CD14-positive monocyte (primary cell): ENCODE measurements at regions not wholly inside any gene's neighbourhood (a gene's known extent, or its start where the extent isn't known, plus 50 kb on each side); places are given as distances from the start of the nearest gene placed in this dataset.

ENCODE experiments used
- DNase-seq, 3 donors: peaks; one replicate each; pipeline ENCODE4 v3.0.0-alpha.2; 2011 to 2022
- H2AFZ ChIP-seq: 2 replicates; pipeline ENCODE4 v1.6.0; 2012; ENCODE audit warnings: mild to moderate bottlenecking, low read depth, low read length, inconsistent platforms; ENCODE audit not compliant: insufficient read depth, poor library complexity, severe bottlenecking
- H3K27ac ChIP-seq, 2 donors: 1 replicate in 1 of 2; 2 replicates in 1 of 2; pipeline ENCODE4 v1.5.1; 2012 to 2013; ENCODE audit warnings: low read length in 2 of 2, control low read depth in 1 of 2, inconsistent platforms in 1 of 2, low read depth in 1 of 2, mild to moderate bottlenecking in 1 of 2
- H3K27me3 ChIP-seq, 2 donors: one replicate each; pipeline versions ENCODE4 v1.6.0 to v1.6.1; 2011 to 2013; ENCODE audit warnings: low read length in 2 of 2; ENCODE audit not compliant: control insufficient read depth in 2 of 2, insufficient read depth in 2 of 2
- H3K36me3 ChIP-seq, 2 donors: replicated peaks in 1 of 2; 1 replicate in 1 of 2; 2 replicates in 1 of 2; pipeline versions ENCODE4 v1.5.1 to v1.6.1; 2012 to 2013; ENCODE audit warnings: low read length in 2 of 2, control low read depth in 1 of 2, inconsistent platforms in 1 of 2, mild to moderate bottlenecking in 1 of 2; ENCODE audit not compliant: insufficient read depth in 2 of 2, control insufficient read depth in 1 of 2
- H3K4me1 ChIP-seq, 2 donors: 1 replicate in 1 of 2; 2 replicates in 1 of 2; pipeline versions ENCODE4 v1.5.1 to v1.6.1; 2012 to 2013; ENCODE audit warnings: low read length in 2 of 2, control low read depth in 1 of 2, inconsistent platforms in 1 of 2, mild to moderate bottlenecking in 1 of 2, moderate library complexity in 1 of 2; ENCODE audit not compliant: insufficient read depth in 2 of 2, control insufficient read depth in 1 of 2
- H3K4me2 ChIP-seq: replicated peaks from 2 replicates; pipeline ENCODE3; 2012; ENCODE audit warnings: low read length, moderate library complexity, mild to moderate bottlenecking; ENCODE audit not compliant: poor library complexity, severe bottlenecking; ENCODE audit errors: extremely low read depth
- H3K4me3 ChIP-seq, 3 experiments: fragments of 200-600 bp in 1 of 3; sonication (generic) in 1 of 3; replicated peaks in 1 of 3; 1 replicate in 2 of 3; 2 replicates in 1 of 3; pipeline ENCODE4 v1.5.1; 2011 to 2013; ENCODE audit warnings: low read length in 3 of 3, mild to moderate bottlenecking in 3 of 3, control low read depth in 2 of 3, low read depth in 2 of 3, inconsistent platforms in 1 of 3, moderate library complexity in 1 of 3
- H3K79me2 ChIP-seq: 2 replicates; pipeline ENCODE4 v1.6.0; 2012; ENCODE audit warnings: mild to moderate bottlenecking, control low read depth, inconsistent platforms, low read length, moderate library complexity; ENCODE audit not compliant: insufficient read depth
- H3K9ac ChIP-seq: 2 replicates; pipeline ENCODE4 v1.6.0; 2017; ENCODE audit warnings: low read length, mild to moderate bottlenecking; ENCODE audit not compliant: insufficient read depth, poor library complexity, severe bottlenecking
- H3K9me3 ChIP-seq, 2 donors: replicated peaks in 1 of 2; 1 replicate in 1 of 2; 2 replicates in 1 of 2; pipeline versions ENCODE4 v1.5.1 to v1.6.1; 2012 to 2013; ENCODE audit warnings: low read length in 2 of 2, control low read depth in 1 of 2; ENCODE audit not compliant: control insufficient read depth in 1 of 2, insufficient read depth in 1 of 2
- H4K20me1 ChIP-seq: 2 replicates; pipeline ENCODE4 v1.6.0; 2012; ENCODE audit warnings: mild to moderate bottlenecking, low read length, control low read depth, moderate library complexity; ENCODE audit not compliant: insufficient read depth
- H3K27ac Mint-ChIP-seq, 7 donors: one replicate each; pipeline ENCODE4 v1.8.0; 2020; ENCODE audit warnings: mild to moderate bottlenecking in 7 of 7, mixed read lengths in 7 of 7, moderate library complexity in 6 of 7, inconsistent platforms in 2 of 7
- H3K27me3 Mint-ChIP-seq, 3 donors: one replicate each; pipeline ENCODE4 v1.8.0; 2021 to 2022; ENCODE audit warnings: low read depth in 3 of 3, mild to moderate bottlenecking in 3 of 3, mixed read lengths in 3 of 3, moderate library complexity in 3 of 3, inconsistent platforms in 1 of 3
- H3K36me3 Mint-ChIP-seq, 2 donors: one replicate each; pipeline ENCODE4 v1.8.0; 2020; ENCODE audit warnings: mixed read lengths in 2 of 2, inconsistent platforms in 1 of 2, mild to moderate bottlenecking in 1 of 2
- H3K4me1 Mint-ChIP-seq: one replicate; pipeline ENCODE4 v1.8.0; 2020; ENCODE audit warnings: mild to moderate bottlenecking, mixed read lengths
- H3K4me3 Mint-ChIP-seq, 2 donors: one replicate each; pipeline ENCODE4 v1.8.0; 2020; ENCODE audit warnings: mild to moderate bottlenecking in 2 of 2, mixed read lengths in 2 of 2, moderate library complexity in 1 of 2
- H3K9me3 Mint-ChIP-seq, 7 donors: one replicate each; pipeline ENCODE4 v1.8.0; 2020 to 2022; ENCODE audit warnings: mixed read lengths in 7 of 7, mild to moderate bottlenecking in 6 of 7, moderate library complexity in 6 of 7, inconsistent platforms in 2 of 7
- WGBS: methylation state at CpG from one replicate; pipeline ENCODE4 v1.1.5; 2013; ENCODE audit warnings: missing lambda C conversion rate; ENCODE audit not compliant: insufficient coverage; 5-methylcytosine and 5-hydroxymethylcytosine counted together
- intact Hi-C, 2 donors: fragments of 100-400 bp; cut with micrococcal nuclease; formaldehyde crosslinking; loops; one replicate each; pipeline versions ENCODE4 v1.15.0 to v1.15.1; 2023
- TF ChIP-seq, protein P1 (sequence below): fragments of 200-600 bp; IDR thresholded peaks from one replicate; pipeline ENCODE4 v1.8.0; 2022; ENCODE audit warnings: antibody characterized with exemption, mild to moderate bottlenecking

- TF ChIP-seq, protein P1, sequence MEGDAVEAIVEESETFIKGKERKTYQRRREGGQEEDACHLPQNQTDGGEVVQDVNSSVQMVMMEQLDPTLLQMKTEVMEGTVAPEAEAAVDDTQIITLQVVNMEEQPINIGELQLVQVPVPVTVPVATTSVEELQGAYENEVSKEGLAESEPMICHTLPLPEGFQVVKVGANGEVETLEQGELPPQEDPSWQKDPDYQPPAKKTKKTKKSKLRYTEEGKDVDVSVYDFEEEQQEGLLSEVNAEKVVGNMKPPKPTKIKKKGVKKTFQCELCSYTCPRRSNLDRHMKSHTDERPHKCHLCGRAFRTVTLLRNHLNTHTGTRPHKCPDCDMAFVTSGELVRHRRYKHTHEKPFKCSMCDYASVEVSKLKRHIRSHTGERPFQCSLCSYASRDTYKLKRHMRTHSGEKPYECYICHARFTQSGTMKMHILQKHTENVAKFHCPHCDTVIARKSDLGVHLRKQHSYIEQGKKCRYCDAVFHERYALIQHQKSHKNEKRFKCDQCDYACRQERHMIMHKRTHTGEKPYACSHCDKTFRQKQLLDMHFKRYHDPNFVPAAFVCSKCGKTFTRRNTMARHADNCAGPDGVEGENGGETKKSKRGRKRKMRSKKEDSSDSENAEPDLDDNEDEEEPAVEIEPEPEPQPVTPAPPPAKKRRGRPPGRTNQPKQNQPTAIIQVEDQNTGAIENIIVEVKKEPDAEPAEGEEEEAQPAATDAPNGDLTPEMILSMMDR: no peak
- Histone ChIP-seq H3K36me3 (no peaks in the 10 kb centered on the region), H3K9me3 (peaks cover 10 to 11% of the 10 kb centered on the region in 2 donors), H3K4me3 (no peak overlapping the region), H3K9ac (no peak overlapping the region), H3K4me2 (no peak overlapping the region), H3K79me2 (no peaks in the 10 kb centered on the region), H3K4me1 (peaks cover 17 to 18% of the 10 kb centered on the region in 2 donors), H3K27ac (no peak overlapping the region), H3K27me3 (no peaks in the 10 kb centered on the region), H4K20me1 (no peaks in the 10 kb centered on the region), H2AFZ (no peak overlapping the region)
- H3K27me3 Mint-ChIP-seq: peaks cover 0 to 2% (median 0%) of the 10 kb centered on the region in 3 donors
- peaks cover 22% of the 10 kb centered on the region for H3K4me1 Mint-ChIP-seq
- no peak overlapping the region for H3K4me3 Mint-ChIP-seq
- DNase-seq: no peak
- intact Hi-C loops: no loop called here
- no peak overlapping the region for H3K27ac Mint-ChIP-seq
- WGBS: 100% methylated on average over 2 of the region's 4 CpGs
- H3K36me3 Mint-ChIP-seq: peaks cover 0 to 3% of the 10 kb centered on the region in 2 donors
- H3K9me3 Mint-ChIP-seq: peaks cover 15 to 21% (median 17%) of the 10 kb centered on the region in 7 donors
These were observed 206.9 kb upstream of the FGGY start for GRCh38 chr1:59089922-59090457.

DNA sequence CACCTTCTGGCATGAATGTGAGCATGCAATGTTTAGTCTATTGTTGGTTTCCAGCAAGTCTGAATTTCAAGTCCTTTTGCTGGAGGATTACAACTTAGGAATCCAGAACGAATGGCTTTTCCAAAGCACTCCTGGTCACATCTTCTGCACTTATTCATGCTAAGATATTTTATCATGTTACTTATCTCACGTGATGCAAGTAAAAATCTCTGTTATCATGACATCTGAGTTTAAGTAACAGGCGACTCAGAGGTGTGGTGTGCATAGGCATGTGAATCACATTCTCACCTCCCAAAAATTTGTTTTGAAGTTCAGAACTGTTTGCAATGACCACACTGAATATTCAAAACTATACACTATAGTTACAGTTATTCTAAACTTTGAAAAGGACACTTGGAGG is 204.8 kb upstream of the FGGY start:
- H3K4me3 Mint-ChIP-seq: no peak overlapping the region
- H2AFZ ChIP-seq: no peak overlapping the region
- no peaks in the 10 kb centered on the region for H4K20me1 ChIP-seq
- intact Hi-C loops: no loop called here
- TF ChIP-seq, protein P1: no peak
- H3K27ac Mint-ChIP-seq: no peak overlapping the region
- no peak overlapping the region for H3K9ac ChIP-seq
- H3K27ac ChIP-seq: no peak overlapping the region
- no CpG with 5 or more reads among the region's 3 CpGs for WGBS
- no peaks in the 10 kb centered on the region for H3K36me3 ChIP-seq
- peaks cover 13 to 19% (median 16%) of the 10 kb centered on the region in 7 donors for H3K9me3 Mint-ChIP-seq
- peaks cover 0 to 2% (median 0%) of the 10 kb centered on the region in 3 donors for H3K27me3 Mint-ChIP-seq
- H3K36me3 Mint-ChIP-seq: peaks cover 0 to 3% of the 10 kb centered on the region in 2 donors
- H3K27me3 ChIP-seq: no peaks in the 10 kb centered on the region
- H3K4me1 Mint-ChIP-seq: peaks cover 41% of the 10 kb centered on the region
- H3K79me2 ChIP-seq: no peaks in the 10 kb centered on the region
- H3K4me2 ChIP-seq: no peak overlapping the region
- peaks cover 10 to 11% of the 10 kb centered on the region in 2 donors for H3K9me3 ChIP-seq
- H3K4me1 ChIP-seq: peaks cover 25 to 27% of the 10 kb centered on the region in 2 donors
- DNase-seq: no peak
- H3K4me3 ChIP-seq: no peak overlapping the region
